GM19467 (cell line): ENCODE measurements at regions not wholly inside any gene's neighbourhood (a gene's known extent, or its start where the extent isn't known, plus 50 kb on each side); places are given as distances from the start of the nearest gene placed in this dataset.

Experiments
- ATAC-seq: cut with Tn5 transposase; IDR thresholded peaks from one replicate; pipeline ENCODE4 v1.9.1; 2021; ENCODE audit warnings: mild to moderate bottlenecking, moderate library complexity; ENCODE audit not compliant: unreplicated experiment

DNA sequence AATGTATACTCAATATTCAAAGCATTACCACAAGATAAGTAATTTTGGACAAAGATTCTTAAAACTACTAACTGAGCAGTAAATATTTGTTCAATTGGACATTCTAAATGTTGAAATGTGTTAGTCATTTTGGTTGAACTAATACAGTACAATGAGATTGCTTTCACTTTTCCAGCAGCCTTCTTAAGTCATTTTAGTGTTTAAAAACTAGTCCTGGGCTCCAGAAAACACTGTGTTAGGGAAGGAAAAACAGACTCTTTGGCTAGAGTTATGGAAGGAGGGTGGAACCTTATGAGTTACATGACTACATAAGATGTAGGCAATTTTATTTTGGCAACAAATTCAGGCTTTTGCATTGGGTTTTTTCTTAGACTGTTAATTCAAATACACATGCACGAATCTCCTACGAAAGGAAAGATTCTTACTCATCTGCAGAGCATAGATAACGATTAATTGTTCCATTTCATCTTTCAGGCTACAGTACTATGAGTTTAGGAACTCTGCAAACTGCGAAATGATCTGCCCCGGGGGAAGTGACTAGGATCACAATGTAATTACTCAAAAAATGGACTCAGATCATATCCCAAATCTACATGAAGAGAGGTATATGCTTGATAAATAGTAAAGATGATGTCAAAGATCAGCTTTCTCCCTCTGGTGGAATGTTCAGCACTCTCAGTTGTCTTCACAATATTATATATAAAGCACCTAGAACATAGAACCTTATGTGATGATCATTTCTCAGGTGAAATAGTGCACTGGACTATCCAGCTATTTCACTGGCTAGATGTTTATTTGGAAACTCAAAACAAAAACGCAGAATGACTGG is 492.8 kb upstream of the MDFIC2 start:
- no peak for ATAC-seq

DNA sequence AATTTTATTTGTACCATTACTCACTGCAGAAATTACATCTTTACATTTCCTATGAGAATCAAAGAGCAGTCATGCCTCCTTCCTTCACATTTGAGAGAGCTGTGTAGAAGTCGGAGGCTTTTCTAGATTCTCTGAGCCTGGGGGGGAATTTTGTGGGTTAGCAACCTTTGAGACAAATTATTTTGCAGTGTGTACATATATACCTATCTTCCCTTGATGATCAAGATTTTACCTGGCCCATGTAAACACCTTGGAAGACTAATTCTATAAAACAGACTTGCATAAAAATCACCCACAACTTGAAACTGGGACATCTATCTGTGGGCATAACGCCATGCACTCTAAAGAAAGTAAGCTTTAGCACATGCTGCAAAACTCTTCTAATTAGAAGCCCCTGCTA is 491.5 kb upstream of the MDFIC2 start:
- no peak for ATAC-seq

DNA sequence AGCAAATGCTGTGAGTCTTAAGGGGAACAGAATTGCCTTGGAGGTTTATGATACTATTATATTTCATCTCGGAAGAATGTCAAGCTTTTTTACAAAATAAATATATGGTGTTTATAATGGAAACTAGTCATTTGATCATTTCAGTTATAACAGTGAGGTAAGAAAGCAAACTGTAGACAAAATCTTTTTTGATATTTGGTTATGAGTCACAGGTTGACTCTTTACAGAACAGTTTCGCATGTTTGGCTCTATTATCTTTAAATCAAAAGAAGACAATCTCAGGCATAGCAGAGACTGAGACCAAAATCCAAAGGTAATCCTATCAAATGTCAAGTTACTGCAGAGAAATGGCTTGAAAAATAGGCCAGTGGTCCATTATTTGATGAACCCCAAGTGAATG is 490.9 kb upstream of the MDFIC2 start:
- ATAC-seq: no peak

DNA sequence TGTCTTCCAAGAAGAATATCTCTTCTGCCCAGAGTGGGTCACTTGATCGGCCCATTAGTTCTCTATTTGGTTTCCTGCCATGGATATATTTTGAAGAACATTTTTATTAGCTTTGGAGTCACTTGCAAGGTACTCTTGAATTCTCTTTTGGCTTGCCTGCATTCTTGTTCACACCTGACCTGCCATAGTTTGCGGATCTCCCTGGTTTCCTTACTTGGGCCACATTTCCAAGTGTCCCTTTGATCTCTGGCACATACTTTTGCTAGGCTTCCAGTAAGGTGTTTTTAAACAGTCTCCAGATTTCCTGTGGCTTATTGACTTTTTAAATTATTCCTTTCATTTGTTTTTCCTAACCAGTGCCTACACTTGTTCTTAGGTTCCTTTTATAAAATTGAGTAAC is 488.5 kb upstream of the MDFIC2 start:
- ATAC-seq: no peak

DNA sequence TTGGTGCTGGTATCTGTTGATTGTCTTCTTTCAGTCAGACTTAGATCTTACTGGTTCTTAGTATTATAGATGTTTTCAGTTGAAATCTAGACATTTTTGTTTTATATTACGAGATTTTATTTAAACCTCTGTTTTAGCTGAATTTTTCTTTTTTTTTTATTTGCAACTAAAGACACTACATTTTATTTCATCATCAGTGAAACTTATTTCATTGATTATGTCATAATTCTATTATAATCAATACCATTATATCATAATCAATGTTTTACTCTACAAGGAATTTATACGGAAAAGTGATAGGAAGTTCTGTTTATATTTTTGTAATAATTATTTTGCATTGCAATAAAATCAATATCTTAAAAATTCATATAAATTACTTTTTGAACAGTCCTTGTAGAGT is 477.4 kb upstream of the MDFIC2 start:
- no peak for ATAC-seq

DNA sequence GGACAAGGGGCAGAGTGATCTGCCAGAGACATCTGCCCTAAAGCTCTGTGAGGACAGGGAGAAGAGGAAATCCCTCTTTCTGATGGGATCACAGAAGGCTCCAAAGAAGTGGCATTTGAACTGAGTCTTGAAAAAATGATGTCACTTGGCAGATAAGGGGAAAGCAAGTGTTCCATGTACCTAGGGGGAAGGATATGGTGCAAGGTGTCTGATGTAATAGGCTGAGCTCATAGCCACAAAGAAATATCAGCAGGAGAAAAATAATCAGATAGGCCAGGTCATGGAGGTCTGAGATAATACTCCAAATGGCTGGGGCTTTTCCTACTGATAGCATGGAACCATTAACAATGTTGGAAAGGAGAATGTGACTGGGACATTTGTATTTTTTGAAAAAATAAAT is 468.4 kb upstream of the MDFIC2 start:
- no peak for ATAC-seq

DNA sequence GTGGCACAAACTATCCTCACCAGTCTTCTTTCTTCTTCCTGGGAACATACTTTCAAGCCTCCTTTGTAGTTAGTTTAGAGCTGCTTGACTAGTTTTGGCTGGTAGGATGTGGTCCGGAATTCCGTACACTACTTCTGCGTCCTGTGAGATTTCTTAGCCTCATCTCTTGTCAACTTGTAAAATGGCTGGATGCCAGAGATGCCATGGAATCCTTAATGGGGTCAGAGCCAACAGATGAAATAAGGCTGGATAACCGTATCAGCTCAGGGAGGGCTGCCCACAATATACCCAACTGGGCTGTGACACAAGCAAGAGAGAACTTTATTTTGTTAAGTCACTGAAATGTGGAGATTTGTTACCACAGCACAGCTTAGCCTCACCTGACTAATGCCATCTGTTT is 466.9 kb upstream of the MDFIC2 start:
- ATAC-seq: no peak

DNA sequence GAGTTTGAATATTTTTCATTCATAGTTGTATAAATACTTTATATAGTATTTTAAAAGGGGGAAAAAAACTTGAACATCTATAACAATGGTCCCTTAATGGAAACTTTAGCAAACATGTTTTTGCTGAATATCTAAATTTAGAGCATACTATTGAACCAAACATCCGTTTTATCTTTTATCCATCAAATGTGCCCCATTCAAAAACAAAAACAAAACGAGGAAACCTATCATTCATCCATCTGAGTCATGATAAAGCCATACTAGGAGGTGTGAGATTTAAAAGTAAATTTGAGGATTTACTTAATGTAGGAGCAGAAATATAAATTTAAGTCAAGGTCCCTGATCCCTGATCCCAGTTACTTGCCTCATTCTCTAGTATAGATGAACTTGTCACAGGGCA is 463.6 kb upstream of the MDFIC2 start:
- no peak for ATAC-seq

DNA sequence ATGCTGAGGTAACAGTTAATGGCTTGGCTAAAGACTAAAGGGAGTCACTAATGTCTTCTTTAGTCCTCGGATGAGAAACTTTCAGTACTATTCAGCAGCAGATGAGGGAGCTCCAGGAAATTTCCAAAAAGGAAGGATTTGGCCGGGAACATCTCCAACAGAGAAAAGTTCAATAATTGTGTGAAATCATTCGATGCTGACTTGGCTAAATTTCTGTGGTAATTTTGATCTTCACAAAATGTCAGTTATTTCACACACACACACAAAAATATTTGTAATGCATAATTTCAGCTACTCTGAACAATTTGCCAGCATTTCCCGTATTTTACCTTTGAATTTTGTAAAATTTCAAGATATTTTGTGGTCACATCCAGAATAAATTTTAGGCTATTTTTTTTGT is 462.8 kb upstream of the MDFIC2 start:
- ATAC-seq: no peak

DNA sequence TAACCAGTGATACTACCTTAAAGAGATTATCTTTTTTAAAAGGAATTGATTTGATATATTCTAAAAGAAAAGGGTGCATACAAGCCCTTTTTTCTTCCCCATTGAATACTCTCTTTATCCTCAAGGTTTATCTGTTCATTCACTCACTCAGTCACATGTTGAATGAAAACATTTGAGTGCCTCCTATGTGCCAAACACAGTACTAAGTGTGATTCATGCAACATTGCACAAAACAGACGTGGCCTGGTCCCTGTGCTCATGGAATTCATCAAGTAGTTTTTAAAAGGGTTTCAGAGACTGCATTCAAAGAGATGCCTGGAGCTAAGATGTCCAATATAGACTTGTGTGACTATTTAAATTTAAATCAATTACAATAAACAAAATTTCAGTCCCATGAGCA is 462.2 kb upstream of the MDFIC2 start:
- ATAC-seq: no peak

DNA sequence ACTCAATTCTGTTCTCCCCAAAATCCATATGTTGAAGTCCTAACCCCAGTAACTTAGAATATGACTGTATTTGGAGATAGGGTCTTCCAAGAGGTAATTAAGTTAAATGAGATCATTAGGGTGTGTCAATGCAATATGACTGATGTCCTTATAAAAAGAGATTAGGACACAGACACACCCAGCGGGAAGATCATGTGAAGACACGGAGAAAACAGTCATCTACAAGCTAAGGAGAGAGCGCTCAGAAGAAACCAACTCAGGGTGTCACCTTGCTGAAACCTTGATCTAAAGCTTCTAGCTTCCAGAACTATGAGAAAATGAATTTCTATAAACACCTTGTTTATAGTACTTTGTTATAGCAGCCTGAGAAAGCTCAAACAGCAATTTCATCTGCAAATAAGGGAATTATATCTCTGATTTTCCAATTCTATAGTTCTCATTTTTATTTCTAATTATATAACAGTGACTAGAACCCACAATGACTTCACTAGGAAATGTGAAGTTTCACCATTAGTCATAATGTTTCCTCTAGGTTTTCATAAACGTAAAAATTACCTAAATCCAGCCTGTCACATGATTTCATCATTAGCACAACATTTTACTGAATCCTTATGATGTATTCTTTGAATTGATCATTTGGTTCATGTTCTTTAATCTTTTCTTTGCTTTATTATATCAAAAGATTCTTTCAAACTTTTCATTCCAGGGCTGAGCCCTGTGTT is 459.1 kb upstream of the MDFIC2 start:
- no peak for ATAC-seq

DNA sequence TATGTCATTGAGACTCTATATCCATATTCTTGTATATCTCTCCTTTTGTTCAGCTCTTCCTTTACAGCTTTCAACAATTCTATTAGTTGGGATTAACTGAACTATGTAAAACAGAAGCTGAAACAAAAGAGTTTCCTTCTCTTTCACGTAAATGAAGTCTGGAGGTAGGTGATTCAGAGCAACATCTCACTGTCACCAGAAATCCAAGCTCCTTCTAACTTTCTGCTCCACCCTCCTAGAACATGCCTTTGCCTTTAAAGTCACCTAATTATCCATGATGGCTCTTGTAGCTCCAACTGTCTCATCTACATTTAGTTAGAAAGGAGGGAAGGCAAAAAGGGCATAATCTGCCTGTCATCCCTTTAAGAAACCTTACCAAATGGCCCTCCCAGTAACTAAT is 458.2 kb upstream of the MDFIC2 start:
- no peak for ATAC-seq

DNA sequence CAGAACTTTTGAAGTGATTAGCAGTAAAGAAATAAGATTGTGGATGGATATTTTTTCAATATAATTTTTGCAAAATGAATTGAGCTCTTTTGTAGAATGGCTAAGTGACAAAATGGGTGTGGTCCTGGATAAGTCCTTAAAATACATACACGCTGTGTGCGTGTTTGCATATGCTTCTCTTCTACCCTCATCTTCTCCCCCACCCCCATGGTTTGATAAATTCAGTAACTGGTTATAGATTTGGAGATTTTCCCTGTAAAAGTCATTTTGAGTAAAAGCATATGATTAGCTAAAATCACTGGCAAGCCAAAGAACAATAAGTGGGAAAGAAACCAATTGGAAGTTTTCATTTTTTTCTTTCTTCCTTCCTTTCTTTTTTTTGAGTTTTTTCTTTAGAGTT is 453.9 kb upstream of the MDFIC2 start:
- no peak for ATAC-seq

DNA sequence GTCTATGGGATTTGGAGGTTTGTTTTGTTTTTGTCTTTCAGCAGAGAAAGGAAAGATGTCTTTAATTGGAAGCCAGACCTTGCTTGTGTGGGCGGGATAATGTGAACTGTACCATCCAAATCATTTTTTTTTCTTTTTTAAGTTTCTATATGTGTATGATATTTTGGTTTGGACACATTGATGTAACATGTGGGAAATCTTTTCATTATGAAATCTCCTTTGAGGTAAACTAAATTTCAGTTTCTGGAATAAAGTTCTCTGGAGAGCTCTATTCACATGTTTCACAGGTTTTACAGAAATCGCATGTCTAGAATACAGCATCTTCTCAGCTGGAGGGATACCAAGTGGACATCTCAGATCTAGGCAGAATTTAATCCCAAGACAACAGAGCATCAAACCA is 451.5 kb upstream of the MDFIC2 start:
- no peak for ATAC-seq

DNA sequence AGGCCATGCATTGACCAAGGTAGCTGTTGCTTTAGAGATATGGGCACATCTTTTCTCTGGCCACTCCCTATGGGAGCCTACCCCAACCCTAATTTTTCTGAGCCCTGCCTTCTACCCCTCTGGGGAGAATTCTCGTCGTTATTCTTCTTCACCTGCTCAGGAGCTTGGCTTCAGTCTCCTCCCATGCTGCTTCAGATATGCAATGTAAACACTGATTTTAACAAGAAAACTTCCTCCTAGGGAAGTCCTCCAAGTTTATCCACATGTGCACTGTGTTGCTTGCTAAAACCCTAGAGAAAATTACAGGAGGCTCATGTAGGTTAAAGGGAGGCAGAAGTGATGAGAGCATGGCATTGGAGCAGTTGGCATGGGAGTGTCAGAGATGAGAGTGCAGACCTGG is 445.2 kb upstream of the MDFIC2 start:
- ATAC-seq: no peak

DNA sequence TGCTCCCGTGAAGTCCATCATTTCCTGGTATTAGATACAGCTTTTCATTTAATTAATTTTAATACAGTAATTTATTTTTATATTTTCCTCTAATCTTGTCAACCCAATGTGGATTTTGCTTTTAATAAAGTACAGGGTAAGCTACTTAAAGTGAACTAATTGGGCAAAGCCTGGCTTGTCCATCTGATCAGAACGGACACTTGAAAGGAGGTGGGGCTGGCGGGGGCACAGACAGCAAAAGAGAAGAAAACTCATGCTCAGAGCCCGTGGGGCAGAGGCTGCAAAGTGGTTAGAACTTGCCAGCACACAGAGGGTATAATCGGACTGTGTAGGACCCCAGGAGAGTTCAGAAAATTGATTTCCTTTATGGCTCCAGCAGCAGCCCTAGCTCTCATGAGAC is 443.1 kb upstream of the MDFIC2 start:
- ATAC-seq: no peak

DNA sequence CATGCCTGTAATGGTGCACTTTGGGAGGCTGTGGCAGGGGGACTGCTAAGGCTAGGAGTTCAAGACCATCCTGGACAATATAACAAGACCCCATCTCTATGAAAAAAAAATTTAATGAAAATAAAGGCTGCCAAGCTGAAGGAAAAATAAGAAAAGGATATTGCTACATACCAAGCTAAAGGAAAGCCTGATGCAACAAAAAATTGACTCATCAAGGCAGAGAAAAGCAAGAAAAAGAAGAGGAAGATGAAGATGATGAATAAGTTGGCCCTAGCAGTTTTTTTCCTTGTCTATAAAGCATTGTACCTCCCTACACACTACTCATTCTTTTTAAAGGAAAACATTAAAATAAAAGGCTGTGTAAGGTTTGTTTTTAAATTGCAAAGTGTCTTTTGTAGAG is 441.9 kb upstream of the MDFIC2 start:
- no peak for ATAC-seq

DNA sequence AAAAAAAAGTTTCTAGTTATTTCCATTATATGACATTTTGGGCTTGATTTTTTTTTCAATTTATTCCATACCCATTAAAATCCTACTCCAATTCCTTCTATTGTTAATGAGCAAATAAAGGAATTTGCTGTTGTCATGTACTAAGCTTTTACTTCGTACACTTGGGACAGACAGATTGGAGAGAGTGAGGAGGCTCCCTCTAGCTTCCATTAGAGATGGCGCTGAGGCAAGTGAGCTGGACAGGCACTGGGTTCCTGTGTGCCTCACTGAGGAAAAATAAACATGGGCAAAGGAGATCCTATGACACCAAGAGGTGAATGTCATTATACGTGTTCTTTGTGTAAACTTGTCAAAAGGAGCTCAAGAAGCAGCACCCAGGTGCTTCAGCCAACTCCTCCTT is 441.1 kb upstream of the MDFIC2 start:
- no peak for ATAC-seq

DNA sequence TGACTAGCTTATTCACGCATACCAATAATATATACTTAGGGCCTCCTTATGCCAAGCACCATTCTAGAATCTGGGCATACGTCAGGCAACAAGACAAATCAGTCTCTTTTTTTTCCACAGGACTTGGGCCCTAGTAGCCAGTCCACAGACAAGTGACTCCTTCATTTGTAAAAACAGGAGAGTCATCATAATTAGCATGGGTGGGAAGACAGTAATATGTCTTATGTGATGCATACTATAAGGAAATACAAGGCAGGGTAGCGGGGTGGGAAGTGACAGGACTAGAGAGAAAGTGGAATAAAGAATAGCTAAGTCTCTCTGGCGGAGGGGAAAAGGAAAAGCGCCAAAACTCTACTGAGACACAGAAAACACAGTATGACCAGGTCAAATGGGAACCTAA is 439.6 kb upstream of the MDFIC2 start:
- ATAC-seq: no peak

DNA sequence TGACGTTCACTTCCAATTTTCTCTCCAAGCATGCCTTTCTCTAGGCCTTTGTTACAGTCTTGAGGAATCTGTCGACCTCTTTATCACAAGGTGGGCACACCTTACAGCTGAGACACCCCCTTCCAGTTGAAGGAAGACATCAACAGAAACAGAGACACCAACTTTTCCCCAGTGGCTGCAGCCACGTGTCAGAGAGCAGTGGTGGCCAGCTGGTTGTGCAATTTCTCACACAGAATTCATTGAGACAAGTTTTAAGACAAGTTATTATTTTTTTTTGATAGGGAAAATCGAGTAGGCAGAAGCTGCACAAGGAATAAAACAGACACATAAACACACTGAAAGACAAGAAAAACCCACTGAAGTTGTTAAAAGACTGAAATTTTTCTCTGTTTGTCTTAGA is 436.7 kb upstream of the MDFIC2 start:
- ATAC-seq: no peak

DNA sequence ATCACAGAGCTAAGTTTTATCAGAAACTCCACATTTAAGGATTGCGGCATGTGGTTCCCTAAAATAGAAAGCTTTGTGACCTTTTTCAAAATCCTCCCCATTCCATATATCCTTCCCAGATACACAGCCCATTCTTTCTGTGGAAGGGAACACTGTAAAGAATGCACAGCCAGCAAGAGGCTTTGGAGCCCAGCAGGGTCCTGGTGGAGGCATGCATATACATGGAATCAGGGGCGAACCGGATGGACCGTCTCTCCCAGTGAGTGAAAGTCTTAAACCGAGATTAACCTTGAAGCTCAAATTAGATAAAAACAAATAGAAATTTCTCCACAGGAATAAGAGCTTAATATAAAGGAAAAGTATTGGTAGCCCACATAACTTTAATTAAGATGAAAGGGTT is 436.2 kb upstream of the MDFIC2 start:
- no peak for ATAC-seq

DNA sequence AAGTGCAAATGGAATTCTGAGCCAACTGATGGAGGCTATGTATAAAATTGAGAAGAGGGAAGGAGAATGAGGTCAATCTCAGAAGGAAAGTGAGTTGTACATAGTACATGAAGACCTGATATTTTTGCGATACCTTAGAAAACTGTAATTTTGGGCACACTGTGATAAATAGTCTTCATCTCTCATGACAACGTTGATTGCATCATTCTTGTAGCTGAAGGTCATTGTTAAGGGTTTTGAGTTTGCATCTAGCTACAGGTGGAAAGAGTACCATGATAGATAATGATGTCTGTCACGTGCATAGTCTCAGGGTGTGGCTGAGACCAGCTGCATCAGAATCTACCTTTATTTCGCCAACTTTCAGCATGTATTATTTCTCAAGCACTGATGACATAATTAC is 435.4 kb upstream of the MDFIC2 start:
- no peak for ATAC-seq

DNA sequence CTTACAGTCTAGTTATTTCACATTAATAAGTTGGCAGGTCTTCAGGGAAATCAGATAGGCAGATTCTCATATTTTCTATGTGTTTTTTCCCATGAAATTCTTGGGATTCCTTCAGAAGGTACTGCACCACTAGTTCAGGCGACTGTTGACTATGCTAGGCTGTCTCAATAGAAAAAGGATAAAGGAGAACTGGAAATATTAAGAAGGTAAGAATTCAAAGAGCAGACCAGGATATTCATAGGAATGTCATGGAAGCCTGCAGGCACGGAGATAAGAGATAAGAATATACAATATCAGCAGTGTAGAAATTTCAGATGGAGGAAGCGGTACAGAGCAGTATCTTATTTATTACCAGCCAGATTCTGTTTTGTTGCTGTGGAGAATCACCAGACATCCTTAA is 432.1 kb upstream of the MDFIC2 start:
- ATAC-seq: no peak
